Psoas muscle (tissue), 7 donors: ENCODE measurements at regions not wholly inside any gene's neighbourhood (a gene's known extent, or its start where the extent isn't known, plus 50 kb on each side); places are given as distances from the start of the nearest gene placed in this dataset.

Experiments
- ATAC-seq, 4 donors: fragments of 200-7000 bp; cut with Tn5 transposase; one replicate each; pipeline ENCODE4 v1.9.1; 2020; ENCODE audit warnings: moderate library complexity in 3 of 4, mild to moderate bottlenecking in 2 of 4
- DNase-seq, 2 donors: peaks; one replicate each; pipeline ENCODE4 v3.0.0-alpha.2; 2020
- H3K27ac ChIP-seq: fragments of 200-600 bp; one replicate; pipeline ENCODE4 v1.8.0; 2022
- H3K27me3 ChIP-seq, 3 donors: fragments of 200-600 bp in 1 of 3; one replicate each; pipeline versions ENCODE4 v1.6.1 to v1.8.0; 2013 to 2022; ENCODE audit warnings: low read length in 2 of 3, mild to moderate bottlenecking in 2 of 3, moderate library complexity in 1 of 3; ENCODE audit not compliant: insufficient read depth in 3 of 3
- H3K36me3 ChIP-seq, 2 donors: fragments of 200-600 bp in 1 of 2; one replicate each; pipeline versions ENCODE4 v1.6.1 to v1.8.0; 2013 to 2022; ENCODE audit warnings: low read depth in 1 of 2, mild to moderate bottlenecking in 1 of 2, moderate library complexity in 1 of 2; ENCODE audit not compliant: insufficient read depth in 1 of 2
- H3K4me1 ChIP-seq: fragments of 200-600 bp; one replicate; pipeline ENCODE4 v1.8.0; 2022
- H3K4me3 ChIP-seq: fragments of 200-600 bp; one replicate; pipeline ENCODE4 v1.8.0; 2022; ENCODE audit warnings: mild to moderate bottlenecking
- H3K9me3 ChIP-seq: fragments of 200-600 bp; one replicate; pipeline ENCODE4 v1.8.0; 2022
- WGBS, 3 donors: extraction: QIAGEN DNeasy Blood & Tissue Kit; methylation state at CpG; one replicate each; pipeline versions ENCODE4 v1.1.6 to v1.1.7; 2013; 5-methylcytosine and 5-hydroxymethylcytosine counted together
- intact Hi-C, 2 donors: fragments of 100-400 bp; cut with DNase I; formaldehyde crosslinking; loops; one replicate each; pipeline versions ENCODE4 v1.11.0 to v1.14.2; 2022
- TF ChIP-seq, protein P1 (sequence below): fragments of 200-600 bp; IDR thresholded peaks from one replicate; pipeline ENCODE4 v1.8.0; 2022; ENCODE audit warnings: antibody characterized with exemption
- donor health status: healthy with polysubstance abuse.
- donor health status: DM: no; HTN: no; CAD: no; lungs with moderate emphysema.
- donor health status: Bipolar disorder and iron deficiency.
- donor health status: healthy.
- donor health status: DM: yes; HTN: yes; CAD: no.
- donor health status: DM: no; HTN: no; CAD: no.
- donor health status: DM: yes; HTN: yes; CAD: no.

DNA sequence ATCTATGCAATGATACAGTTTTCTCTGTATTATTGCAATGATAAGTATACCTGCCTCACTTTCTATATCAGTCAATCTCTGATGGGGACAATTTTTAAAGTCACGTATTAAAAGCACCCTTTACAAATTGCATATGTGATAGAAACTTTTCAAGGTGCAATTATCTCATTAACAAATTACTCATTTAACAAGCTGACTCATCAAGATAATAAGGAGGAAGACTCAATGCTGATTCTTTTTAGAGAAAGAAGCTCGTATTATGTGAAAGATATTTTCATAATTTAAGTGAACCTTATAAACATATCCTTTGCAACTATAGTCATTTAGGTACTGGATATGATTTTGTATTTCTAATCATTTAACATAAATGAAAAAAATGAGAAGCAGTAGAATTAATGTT, 1080.9 kb upstream of the TENM3 start:
- Histone ChIP-seq H3K9me3 (no peaks in the 10 kb centered on the region), H3K27me3 (no peaks in the 10 kb centered on the region), H3K27ac (no peak overlapping the region), H3K36me3 (no peaks in the 10 kb centered on the region), H3K4me3 (no peak overlapping the region), H3K4me1 (no peaks in the 10 kb centered on the region)
- TF ChIP-seq, protein P1, sequence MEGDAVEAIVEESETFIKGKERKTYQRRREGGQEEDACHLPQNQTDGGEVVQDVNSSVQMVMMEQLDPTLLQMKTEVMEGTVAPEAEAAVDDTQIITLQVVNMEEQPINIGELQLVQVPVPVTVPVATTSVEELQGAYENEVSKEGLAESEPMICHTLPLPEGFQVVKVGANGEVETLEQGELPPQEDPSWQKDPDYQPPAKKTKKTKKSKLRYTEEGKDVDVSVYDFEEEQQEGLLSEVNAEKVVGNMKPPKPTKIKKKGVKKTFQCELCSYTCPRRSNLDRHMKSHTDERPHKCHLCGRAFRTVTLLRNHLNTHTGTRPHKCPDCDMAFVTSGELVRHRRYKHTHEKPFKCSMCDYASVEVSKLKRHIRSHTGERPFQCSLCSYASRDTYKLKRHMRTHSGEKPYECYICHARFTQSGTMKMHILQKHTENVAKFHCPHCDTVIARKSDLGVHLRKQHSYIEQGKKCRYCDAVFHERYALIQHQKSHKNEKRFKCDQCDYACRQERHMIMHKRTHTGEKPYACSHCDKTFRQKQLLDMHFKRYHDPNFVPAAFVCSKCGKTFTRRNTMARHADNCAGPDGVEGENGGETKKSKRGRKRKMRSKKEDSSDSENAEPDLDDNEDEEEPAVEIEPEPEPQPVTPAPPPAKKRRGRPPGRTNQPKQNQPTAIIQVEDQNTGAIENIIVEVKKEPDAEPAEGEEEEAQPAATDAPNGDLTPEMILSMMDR = no peak
- 78 to 88% (median 80%) methylated on average over 2 of the region's 2 CpGs for WGBS, 3 donors
- intact Hi-C loops = no loop called here
- ATAC-seq (no peak), DNase-seq (no peak)

DNA sequence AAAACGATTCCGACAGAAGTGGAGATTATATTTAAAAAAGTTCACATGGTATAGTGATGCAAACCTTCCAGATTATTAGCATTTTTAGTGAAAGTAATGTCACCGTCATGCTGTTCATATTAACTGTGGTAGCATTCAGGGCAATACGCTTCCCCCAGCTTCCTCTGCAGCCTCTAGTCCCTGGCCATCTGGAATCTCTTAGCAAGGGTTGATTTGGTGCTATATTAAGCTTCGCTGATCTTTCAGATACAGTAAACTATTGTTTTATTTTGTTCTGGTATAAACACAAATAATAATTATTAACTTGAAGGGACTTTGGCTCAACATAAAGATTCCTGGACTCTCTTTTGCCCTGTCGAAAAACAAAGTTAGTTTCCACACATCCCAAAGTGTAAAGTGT, 1080.5 kb upstream of the TENM3 start:
- no peaks in the 10 kb centered on the region for H3K4me1 ChIP-seq
- no peaks in the 10 kb centered on the region for H3K36me3 ChIP-seq
- no peak overlapping the region for H3K27ac ChIP-seq
- 62 to 65% (median 62%) methylated on average over 6 of the region's 6 CpGs for WGBS, 3 donors
- no peak overlapping the region for H3K4me3 ChIP-seq
- ATAC-seq (no peak), DNase-seq (no peak)
- intact Hi-C loops = no loop called here
- TF ChIP-seq, protein P1 = no peak
- no peaks in the 10 kb centered on the region for H3K27me3 ChIP-seq
- no peaks in the 10 kb centered on the region for H3K9me3 ChIP-seq

DNA sequence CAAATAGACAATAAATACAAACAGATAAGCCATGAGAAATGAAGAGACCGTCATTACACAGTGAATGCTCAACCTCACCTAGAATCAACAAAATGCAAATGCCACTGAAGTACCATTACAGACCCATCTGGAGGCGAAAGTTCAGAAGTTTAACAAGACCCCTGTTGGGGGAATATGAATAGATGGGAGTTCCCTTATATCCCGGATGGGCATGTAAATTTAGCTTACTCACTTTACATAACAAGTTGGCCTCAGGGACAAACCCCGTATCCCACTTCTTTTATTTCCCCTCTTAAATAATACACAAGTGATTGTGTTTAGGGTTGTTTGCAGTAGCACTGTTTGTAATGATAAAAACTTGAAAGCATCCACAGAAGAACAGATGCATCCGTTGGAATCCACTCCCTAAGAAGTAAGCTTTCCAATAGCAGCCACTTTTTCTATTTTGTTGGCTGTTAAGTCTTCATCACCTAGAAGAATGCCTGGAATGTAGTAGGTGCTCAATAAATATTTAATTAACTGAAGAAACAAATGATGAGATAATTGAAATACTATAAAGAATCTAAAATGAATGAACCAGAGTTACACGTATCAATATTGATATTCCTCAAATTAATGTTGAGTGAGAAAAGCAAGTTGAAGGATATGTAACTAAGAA, 1076.3 kb upstream of the TENM3 start:
- Histone ChIP-seq H3K9me3 (no peaks in the 10 kb centered on the region), H3K4me3 (no peak overlapping the region), H3K4me1 (no peaks in the 10 kb centered on the region), H3K27ac (no peak overlapping the region), H3K27me3 (no peaks in the 10 kb centered on the region), H3K36me3 (no peaks in the 10 kb centered on the region)
- ATAC-seq = no peak
- WGBS, 3 donors = 51 to 52% (median 52%) methylated on average over 6 of the region's 6 CpGs
- DNase-seq = no peak
- intact Hi-C loops = no loop called here
- TF ChIP-seq, protein P1 = no peak

DNA sequence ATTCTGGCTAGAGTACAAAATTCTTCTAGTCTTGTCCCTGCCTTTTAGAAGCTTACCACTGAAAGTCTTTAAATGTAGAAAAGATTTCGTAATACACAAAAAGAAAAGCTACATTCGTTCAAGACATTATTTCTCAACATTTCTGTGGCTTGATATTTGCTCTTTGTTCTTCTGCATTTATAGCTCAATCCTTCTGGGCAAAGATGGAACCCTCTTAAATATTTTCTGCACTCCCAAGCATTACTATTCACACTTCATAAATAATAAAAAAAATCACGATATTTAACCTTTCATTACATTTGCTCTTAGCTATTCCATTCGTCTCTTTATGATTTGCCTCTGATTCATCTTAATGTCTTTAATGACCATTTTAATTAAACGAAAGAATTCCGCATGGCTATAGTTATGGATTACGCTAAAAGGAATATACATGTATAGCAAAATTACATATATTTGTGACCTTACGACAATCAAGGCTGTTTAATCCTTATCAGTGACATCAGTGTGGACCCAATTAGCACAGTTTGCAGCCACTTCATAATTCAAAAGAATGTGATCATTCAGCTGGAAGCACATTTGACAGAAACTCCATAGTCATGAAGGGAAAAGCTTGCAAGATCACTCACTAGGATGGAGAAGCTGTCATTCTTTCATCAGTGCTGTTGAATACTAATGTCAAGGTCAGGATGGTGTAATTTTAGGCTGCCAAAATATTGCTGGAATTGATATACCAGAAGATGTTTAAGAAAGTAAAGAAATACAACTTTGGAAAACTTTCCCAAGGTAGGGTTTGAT, 1075.0 kb upstream of the TENM3 start:
- intact Hi-C loops = no loop called here
- no peaks in the 10 kb centered on the region for H3K36me3 ChIP-seq
- H3K4me3 ChIP-seq = no peak overlapping the region
- WGBS, 3 donors = 86 to 89% (median 87%) methylated on average over 8 of the region's 8 CpGs
- no peaks in the 10 kb centered on the region for H3K9me3 ChIP-seq
- no peaks in the 10 kb centered on the region for H3K27me3 ChIP-seq
- no peak overlapping the region for H3K27ac ChIP-seq
- H3K4me1 ChIP-seq = no peaks in the 10 kb centered on the region
- TF ChIP-seq, protein P1 = no peak
- ATAC-seq (no peak), DNase-seq (no peak)
